Calu3 (cell line): ENCODE measurements at regions not wholly inside any gene's neighbourhood (a gene's known extent, or its start where the extent isn't known, plus 50 kb on each side); places are given as distances from the start of the nearest gene placed in this dataset.

Experiments
- BruUV-seq: library from RNA; stranded (reverse); fragments of 400-500 nt; replicated peaks from 2 replicates; lab custom pipeline; 2021; lab: Mats Ljungman, UMichigan
- CTCF ChIA-PET: fragments of 300-600 bp; sonication (Branson Sonifier 250); formaldehyde crosslinking; loops from one replicate; lab custom pipeline; 2022; ENCODE audit warnings: antibody characterized with exemption; lab: Charles Lee
- DNase-seq: peaks from one replicate; pipeline ENCODE4 v3.0.0; 2022
- H3K27ac Mint-ChIP-seq: one replicate; pipeline ENCODE4 v1.8.0; 2022; ENCODE audit warnings: mixed read lengths; ENCODE audit not compliant: unreplicated experiment
- H3K27me3 Mint-ChIP-seq: one replicate; pipeline ENCODE4 v1.8.0; 2022; ENCODE audit warnings: mixed read lengths; ENCODE audit not compliant: unreplicated experiment
- H3K36me3 Mint-ChIP-seq: one replicate; pipeline ENCODE4 v1.8.0; 2022; ENCODE audit warnings: mild to moderate bottlenecking, moderate library complexity, mixed read lengths; ENCODE audit not compliant: insufficient read depth, unreplicated experiment
- H3K4me1 Mint-ChIP-seq: one replicate; pipeline ENCODE4 v1.8.0; 2022; ENCODE audit warnings: mild to moderate bottlenecking, low read depth, mixed read lengths; ENCODE audit not compliant: unreplicated experiment
- H3K4me3 Mint-ChIP-seq: one replicate; pipeline ENCODE4 v1.8.0; 2022; ENCODE audit warnings: mild to moderate bottlenecking, low read depth, moderate library complexity, mixed read lengths; ENCODE audit not compliant: unreplicated experiment
- H3K9me3 Mint-ChIP-seq: one replicate; pipeline ENCODE4 v1.8.0; 2022; ENCODE audit warnings: low read depth, mixed read lengths; ENCODE audit not compliant: unreplicated experiment
- intact Hi-C: fragments of 100-400 bp; cut with micrococcal nuclease; formaldehyde crosslinking; loops from one replicate; pipeline ENCODE4 v1.10.0; 2022; ENCODE audit not compliant: unreplicated experiment
- TF ChIP-seq, protein P1 (sequence below): fragments of 200-600 bp; IDR thresholded peaks from one replicate; pipeline ENCODE4 v1.8.0; 2022; ENCODE audit warnings: antibody characterized with exemption; ENCODE audit not compliant: unreplicated experiment

DNA sequence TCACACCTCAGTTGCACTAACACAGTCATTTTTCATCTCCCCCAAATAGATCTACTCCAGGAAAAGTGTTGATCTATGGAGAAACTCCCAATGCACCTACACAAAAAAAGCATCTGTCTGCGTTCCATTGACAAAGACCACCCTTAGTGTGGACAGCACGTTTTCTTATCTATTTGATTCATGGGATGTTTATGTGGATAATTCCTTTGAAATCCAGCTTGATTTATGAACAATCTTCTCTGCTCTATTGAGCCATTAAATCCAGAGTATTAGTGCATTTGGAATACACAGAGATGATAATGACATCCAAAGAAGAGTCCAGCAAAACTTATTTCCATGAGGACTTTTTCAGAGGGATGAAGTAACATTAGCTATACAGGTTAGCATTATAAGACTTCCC is 1221.9 kb upstream of the NXPH2 start:
- Mint-ChIP-seq H3K27me3 (no peaks in the 10 kb centered on the region), H3K36me3 (no peaks in the 10 kb centered on the region)

DNA sequence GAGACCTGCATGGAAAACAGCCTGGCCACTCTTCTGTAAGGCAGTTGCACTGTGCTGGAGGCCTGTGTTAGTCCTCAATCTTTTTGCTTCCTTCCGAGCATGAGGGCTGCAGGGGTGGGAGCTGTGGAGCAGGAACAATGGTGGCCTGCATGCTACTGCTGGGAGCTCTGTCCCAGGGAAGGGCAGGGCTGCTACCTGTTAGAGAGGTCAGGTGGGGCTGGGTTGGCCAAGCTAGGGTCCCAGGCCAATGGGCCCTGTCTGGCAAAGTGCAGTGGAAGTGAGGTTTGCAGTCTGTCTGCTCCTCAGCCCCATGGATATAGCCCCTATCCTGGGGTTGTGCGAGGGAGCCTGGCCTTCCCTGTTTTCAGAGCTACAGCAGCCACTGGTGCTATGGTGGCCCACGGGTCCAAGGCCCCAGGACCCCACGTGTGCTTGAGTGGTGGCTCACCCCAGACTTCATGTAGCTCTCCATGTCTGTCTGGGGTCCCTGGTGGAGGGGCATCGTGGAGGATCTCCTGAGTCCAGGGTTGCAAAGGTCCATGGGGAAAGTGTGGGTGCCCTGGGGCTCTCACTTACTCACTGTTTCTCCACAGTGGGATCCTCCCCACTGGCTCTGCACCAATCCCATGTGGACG is 1212.6 kb upstream of the NXPH2 start:
- H3K36me3 Mint-ChIP-seq, result no peaks in the 10 kb centered on the region
- no peaks in the 10 kb centered on the region for H3K27me3 Mint-ChIP-seq
- H3K27ac Mint-ChIP-seq, result no peak overlapping the region
- CTCF ChIA-PET, result no interaction called here
- H3K4me1 Mint-ChIP-seq, result peaks cover 9% of the 10 kb centered on the region
- no peak for DNase-seq
- no peak overlapping the region for H3K4me3 Mint-ChIP-seq
- H3K9me3 Mint-ChIP-seq, result peaks cover 4% of the 10 kb centered on the region
- TF ChIP-seq, protein P1, sequence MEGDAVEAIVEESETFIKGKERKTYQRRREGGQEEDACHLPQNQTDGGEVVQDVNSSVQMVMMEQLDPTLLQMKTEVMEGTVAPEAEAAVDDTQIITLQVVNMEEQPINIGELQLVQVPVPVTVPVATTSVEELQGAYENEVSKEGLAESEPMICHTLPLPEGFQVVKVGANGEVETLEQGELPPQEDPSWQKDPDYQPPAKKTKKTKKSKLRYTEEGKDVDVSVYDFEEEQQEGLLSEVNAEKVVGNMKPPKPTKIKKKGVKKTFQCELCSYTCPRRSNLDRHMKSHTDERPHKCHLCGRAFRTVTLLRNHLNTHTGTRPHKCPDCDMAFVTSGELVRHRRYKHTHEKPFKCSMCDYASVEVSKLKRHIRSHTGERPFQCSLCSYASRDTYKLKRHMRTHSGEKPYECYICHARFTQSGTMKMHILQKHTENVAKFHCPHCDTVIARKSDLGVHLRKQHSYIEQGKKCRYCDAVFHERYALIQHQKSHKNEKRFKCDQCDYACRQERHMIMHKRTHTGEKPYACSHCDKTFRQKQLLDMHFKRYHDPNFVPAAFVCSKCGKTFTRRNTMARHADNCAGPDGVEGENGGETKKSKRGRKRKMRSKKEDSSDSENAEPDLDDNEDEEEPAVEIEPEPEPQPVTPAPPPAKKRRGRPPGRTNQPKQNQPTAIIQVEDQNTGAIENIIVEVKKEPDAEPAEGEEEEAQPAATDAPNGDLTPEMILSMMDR, result no peak
- BruUV-seq, result no TSS peak
- intact Hi-C loops, result no loop called here

More for the DNA sequence above, 1221.9 kb upstream of the NXPH2 start:
- Mint-ChIP-seq H3K4me3 (no peak overlapping the region), H3K27ac (no peak overlapping the region), H3K4me1 (peaks cover 7% of the 10 kb centered on the region), H3K9me3 (peaks cover 6% of the 10 kb centered on the region)
- TF ChIP-seq, protein P1, result no peak
- CTCF ChIA-PET, result no interaction called here
- DNase-seq, result no peak
- intact Hi-C loops, result no loop called here
- BruUV-seq, result no TSS peak

DNA sequence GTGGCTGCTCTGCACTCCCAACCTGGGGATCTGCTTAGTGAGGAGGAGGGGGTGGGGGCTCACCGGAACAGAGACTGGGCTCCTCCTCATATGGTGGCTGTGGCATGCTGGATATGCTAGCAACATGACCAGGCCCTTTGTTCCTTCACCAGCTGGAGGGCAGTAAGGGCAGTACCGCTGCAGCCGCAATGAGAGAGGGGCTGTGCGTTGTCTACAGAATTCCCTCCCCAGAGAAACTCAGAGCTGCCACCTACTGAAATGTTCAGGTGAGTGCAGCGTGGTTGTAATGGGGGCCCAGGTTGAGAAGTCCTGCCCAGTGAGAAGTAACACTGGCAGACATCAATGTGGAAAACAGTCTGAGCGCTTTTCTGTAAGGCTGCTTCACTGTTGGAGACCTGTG is 1211.9 kb upstream of the NXPH2 start:
- H3K4me3 Mint-ChIP-seq, result no peak overlapping the region
- peaks cover 9% of the 10 kb centered on the region for H3K4me1 Mint-ChIP-seq
- H3K9me3 Mint-ChIP-seq, result peaks cover 4% of the 10 kb centered on the region
- BruUV-seq, result no TSS peak
- intact Hi-C loops, result no loop called here
- CTCF ChIA-PET, result no interaction called here
- H3K27ac Mint-ChIP-seq, result no peak overlapping the region
- H3K36me3 Mint-ChIP-seq, result no peaks in the 10 kb centered on the region
- TF ChIP-seq, protein P1, result no peak
- no peaks in the 10 kb centered on the region for H3K27me3 Mint-ChIP-seq
- no peak for DNase-seq

DNA sequence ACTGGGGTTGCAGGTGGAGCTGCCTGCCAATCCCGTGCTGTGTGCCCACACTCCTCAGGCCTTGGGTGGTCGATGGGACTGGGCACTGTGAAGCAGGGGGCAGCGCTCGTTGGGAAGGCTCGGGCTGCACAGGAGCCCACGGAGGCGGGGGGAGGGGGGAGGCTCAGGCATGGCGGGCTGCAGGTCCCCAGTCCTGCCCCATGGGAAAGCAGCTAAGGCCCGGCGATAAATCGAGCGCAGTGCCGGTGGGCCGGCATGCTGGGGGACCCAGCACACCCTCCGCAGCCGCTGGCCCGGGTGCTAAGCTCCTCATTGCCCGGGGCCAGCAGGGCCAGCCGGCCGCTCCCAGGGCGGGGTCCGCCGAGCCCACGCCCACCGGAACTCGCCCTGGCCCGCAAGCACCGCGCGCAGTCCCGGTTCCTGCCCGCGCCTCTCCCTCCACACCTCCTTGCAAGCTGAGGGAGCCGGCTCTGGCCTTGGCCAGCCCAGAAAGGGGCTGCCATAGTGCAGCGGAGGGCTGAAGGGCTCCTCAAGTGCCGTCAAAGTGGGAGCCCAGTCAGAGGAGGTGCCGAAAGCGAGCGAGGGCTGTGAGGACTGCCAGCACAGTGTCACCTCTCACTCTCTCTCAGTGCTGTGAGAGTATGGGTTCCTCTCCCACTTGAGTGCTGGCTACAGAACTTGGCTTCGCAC is 1210.6 kb upstream of the NXPH2 start:
- BruUV-seq, result no TSS peak
- TF ChIP-seq, protein P1, result no peak
- Mint-ChIP-seq H3K27ac (no peak overlapping the region), H3K4me3 (no peak overlapping the region), H3K4me1 (peaks cover under 1% of the 10 kb centered on the region), H3K27me3 (no peaks in the 10 kb centered on the region), H3K36me3 (no peaks in the 10 kb centered on the region), H3K9me3 (peaks cover 6% of the 10 kb centered on the region)
- intact Hi-C loops, result no loop called here
- CTCF ChIA-PET, result no interaction called here
- no peak for DNase-seq
